ENCODE measurements at regions not wholly inside any gene's neighbourhood (a gene's known extent, or its start where the extent isn't known, plus 50 kb on each side); places are given as distances from the start of the nearest gene placed in this dataset.
"Not testable (repeated sequence)": the region's sequence is repeated elsewhere in the genome, so short reads cannot be mapped to it uniquely, and the experiment has no call there.

DNA sequence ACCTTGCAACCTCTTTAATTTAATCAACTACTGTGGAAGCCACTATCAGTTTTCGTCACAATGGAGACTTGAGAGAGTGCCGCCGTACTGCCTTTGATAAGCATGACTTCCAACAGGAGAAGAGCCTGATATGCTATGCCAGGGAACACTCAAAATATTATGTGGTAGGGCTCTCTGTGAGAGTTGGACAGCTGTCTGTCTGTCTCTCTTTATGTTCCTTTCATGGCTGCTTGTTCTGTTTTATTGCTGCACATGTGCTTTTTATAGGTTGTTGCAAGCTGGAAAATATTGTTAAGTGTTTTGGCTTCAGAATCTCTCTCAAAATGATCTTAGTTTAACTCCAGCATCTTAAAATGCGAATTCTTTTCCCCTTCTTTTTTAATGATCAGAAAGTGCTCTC is 249.4 kb upstream of the RARB start:
- no peak for DNase-seq (ENCODE audit: low read depth)
- TF ChIP-seq, protein P1, sequence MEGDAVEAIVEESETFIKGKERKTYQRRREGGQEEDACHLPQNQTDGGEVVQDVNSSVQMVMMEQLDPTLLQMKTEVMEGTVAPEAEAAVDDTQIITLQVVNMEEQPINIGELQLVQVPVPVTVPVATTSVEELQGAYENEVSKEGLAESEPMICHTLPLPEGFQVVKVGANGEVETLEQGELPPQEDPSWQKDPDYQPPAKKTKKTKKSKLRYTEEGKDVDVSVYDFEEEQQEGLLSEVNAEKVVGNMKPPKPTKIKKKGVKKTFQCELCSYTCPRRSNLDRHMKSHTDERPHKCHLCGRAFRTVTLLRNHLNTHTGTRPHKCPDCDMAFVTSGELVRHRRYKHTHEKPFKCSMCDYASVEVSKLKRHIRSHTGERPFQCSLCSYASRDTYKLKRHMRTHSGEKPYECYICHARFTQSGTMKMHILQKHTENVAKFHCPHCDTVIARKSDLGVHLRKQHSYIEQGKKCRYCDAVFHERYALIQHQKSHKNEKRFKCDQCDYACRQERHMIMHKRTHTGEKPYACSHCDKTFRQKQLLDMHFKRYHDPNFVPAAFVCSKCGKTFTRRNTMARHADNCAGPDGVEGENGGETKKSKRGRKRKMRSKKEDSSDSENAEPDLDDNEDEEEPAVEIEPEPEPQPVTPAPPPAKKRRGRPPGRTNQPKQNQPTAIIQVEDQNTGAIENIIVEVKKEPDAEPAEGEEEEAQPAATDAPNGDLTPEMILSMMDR (conservative IDR thresholded peaks at IDR 0.05; ENCODE audit: low read length): no peak
- H3K4me3 ChIP-seq (ENCODE audit: low read length): no peak overlapping the region

DNA sequence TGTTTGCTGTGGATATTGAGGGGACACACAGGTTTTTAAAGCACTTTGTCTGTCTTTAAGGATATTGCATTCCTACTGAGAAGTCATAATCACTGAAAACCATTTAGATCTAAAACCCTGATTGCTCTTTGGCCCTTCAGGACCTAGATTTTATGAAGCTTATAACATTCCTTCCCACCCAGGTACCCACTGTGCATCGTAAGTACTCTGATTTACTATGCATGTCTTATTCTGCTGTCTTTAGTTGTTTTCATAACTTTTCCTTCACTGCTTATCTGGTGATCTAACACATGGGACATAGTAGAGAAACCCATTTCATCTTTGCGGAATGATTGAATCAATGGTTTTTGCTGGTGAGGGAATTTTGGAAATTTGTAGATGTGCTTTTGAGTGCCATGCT is 247.0 kb upstream of the RARB start:
- no peak overlapping the region for H3K4me3 ChIP-seq (ENCODE audit: low read length)
- DNase-seq (ENCODE audit: low read depth): no peak
- TF ChIP-seq, protein P1 (conservative IDR thresholded peaks at IDR 0.05; ENCODE audit: low read length): no peak

DNA sequence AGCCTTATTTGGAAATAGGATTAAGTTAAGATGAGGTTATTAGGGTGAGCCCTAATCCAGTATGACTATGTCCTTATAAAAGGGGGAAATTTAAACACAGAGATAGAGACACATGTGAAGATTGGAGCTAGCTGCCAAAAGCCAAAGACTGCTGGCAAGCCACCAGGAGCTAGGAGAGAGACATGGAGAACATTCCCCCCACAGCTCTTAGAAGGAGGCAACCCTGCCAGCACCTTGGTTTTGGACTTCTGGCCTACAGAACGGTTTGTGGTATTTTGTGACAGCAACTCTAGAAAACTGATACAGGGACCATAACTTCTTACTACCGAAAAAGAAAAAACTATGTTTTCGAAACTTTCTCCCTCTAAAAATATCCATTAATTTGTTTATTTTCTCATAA is 245.3 kb upstream of the RARB start:
- TF ChIP-seq, protein P1 (conservative IDR thresholded peaks at IDR 0.05; ENCODE audit: low read length): no peak
- H3K4me3 ChIP-seq (ENCODE audit: low read length): no peak overlapping the region
- no peak for DNase-seq (ENCODE audit: low read depth)

DNA sequence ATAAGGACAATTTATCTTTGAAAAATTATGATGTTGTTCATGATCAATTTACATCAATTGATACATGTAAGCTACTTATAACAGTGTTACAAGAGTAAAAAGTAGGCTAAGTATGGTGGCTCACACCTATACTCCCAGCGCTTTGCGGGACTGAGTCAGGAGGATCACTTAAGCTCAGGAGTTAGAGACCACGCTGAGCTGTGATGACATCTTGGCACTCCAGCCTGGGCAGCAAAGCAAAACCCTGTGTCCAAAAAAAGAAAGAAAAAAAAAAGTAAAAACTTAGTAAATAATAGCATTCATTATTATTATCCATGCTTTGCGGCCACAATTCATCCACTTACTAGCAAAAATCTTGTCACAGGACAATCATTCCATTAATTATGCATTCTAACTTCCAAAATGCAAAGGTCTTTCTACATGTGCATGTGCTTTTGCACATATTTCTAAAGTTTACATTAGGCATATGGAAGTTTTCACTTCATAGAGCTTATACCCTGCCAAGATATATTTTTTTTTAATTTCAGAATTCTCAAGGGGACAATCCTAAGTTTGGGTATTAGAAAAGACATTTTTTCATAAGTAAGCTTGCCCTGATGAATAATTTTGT is 243.3 kb upstream of the RARB start:
- no peak overlapping the region for H3K4me3 ChIP-seq (ENCODE audit: low read length)
- TF ChIP-seq, protein P1 (conservative IDR thresholded peaks at IDR 0.05; ENCODE audit: low read length): no peak
- DNase-seq (ENCODE audit: low read depth): no peak

DNA sequence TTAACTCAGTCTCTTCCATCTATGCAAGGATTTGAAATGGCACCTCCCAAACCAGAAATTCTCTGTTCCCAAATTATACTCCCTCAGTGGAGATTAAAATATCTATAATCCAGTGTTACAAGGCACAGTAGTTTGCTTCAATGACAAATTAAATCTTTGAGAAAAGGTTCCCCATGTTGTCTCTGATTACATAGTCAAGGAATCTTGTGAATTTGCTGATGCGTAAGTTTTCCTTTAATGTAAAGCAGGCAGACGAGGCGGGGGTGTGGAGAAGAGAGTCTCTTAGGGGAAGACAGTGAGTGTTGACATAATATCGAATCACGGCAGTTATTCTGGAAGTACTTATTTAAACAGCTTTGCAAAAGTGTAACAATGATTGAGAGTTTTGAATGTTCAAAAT is 236.4 kb upstream of the RARB start:
- no peak for DNase-seq (ENCODE audit: low read depth)
- H3K4me3 ChIP-seq (ENCODE audit: low read length): no peak overlapping the region
- TF ChIP-seq, protein P1 (conservative IDR thresholded peaks at IDR 0.05; ENCODE audit: low read length): no peak

DNA sequence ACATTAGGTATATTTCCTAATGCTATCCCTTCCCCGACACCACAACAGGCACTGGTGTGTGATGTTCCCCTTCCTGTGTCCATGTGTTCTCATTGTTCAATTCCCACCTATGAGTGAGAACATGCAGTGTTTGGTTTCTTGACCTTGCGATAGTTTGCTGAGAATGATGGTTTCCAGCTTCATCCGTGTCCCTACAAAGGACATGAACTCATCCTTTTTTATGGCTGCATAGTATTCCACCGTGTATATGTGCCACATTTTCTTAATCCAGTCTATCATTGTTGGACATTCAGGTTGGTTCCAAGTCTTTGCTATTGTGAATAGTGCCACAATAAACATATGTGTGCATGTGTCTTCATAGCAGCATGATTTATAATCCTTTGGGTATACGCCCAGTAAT is 228.5 kb upstream of the RARB start:
- not testable (repeated sequence) for DNase-seq (ENCODE audit: low read depth); H3K4me3 ChIP-seq (ENCODE audit: low read length)

DNA sequence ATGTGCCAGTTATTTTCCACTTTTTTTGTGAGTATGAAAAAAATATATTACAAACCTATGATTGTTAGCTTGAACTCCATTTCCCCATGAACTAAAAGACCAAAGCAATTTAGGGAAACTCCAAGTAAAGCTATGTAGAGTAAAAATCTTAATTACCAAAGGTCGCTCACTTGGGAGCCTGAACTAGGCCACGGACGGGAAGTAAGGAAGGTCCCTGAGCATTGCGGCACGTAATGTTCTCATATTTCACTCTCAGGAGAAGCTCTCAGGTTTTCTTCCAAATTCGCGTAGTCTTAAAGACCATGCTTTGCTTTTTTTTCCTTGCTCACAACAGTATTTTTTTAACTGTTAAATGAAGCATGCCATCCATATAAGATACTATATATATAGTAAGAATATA is 215.3 kb upstream of the RARB start:
- TF ChIP-seq, protein P1 (conservative IDR thresholded peaks at IDR 0.05; ENCODE audit: low read length): no peak
- no peak overlapping the region for H3K4me3 ChIP-seq (ENCODE audit: low read length)
- DNase-seq (ENCODE audit: low read depth): no peak

DNA sequence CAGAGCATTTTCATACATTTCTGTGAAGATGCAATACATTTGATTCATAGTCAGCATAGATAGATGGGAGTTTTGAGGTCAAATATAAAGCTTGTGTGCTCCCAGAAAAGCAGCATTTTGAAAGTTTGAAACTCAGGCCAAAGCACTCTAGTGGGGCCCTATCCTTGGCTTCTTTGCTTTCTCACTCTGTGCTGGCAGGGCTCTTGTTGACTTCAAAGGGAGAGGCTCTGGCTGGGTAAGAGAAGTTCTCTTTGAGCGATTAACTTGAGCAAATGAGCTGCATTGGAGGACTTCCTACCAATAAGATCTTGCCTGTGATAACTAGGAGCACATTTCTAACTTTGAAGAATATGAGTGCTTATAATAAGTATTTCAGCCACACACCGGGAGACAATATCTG is 214.0 kb upstream of the RARB start:
- TF ChIP-seq, protein P1 (conservative IDR thresholded peaks at IDR 0.05; ENCODE audit: low read length): no peak
- no peak for DNase-seq (ENCODE audit: low read depth)
- H3K4me3 ChIP-seq (ENCODE audit: low read length): no peak overlapping the region

All from AG10803 (cell line).